BLaER1 treated with 17β-estradiol and CSF1 and Interleukin-3, amounts not matched to agents 10 nM and 100 nM (cell line): ENCODE measurements at regions not wholly inside any gene's neighbourhood (a gene's known extent, or its start where the extent isn't known, plus 50 kb on each side); places are given as distances from the start of the nearest gene placed in this dataset.

Experiments
- H3K27ac ChIP-seq, 11 experiments: shearing (Covaris generic); formaldehyde crosslinking; 2 replicates each; pipeline ENCODE4 v1.8.1; 2022
- H3K27me3 ChIP-seq, 11 experiments: shearing (Covaris generic); formaldehyde crosslinking; 2 replicates each; pipeline ENCODE4 v1.8.1; 2022
- H3K36me3 ChIP-seq, 11 experiments: shearing (Covaris generic); formaldehyde crosslinking; 2 replicates each; pipeline ENCODE4 v1.8.1; 2022
- H3K4me1 ChIP-seq, 10 experiments: shearing (Covaris generic); formaldehyde crosslinking; 2 replicates each; pipeline ENCODE4 v1.8.1; 2022
- H3K4me2 ChIP-seq, 11 experiments: shearing (Covaris generic); formaldehyde crosslinking; 2 replicates each; pipeline ENCODE4 v1.8.1; 2022
- H3K4me3 ChIP-seq, 10 experiments: shearing (Covaris generic); formaldehyde crosslinking; 2 replicates each; pipeline ENCODE4 v1.8.1; 2022
- H3K9ac ChIP-seq, 11 experiments: shearing (Covaris generic); formaldehyde crosslinking; 2 replicates each; pipeline ENCODE4 v1.8.1; 2022
- H3K9me3 ChIP-seq, 11 experiments: shearing (Covaris generic); formaldehyde crosslinking; replicated peaks in 1 of 11; 2 replicates each; pipeline ENCODE4 v1.8.1; 2022
- H4K20me1 ChIP-seq, 11 experiments: shearing (Covaris generic); formaldehyde crosslinking; 2 replicates each; pipeline ENCODE4 v1.8.1; 2022
- Cebpa-rat ChIP-seq, 11 experiments: shearing (Covaris generic); IDR thresholded peaks; 2 replicates each; pipeline ENCODE4 v1.8.1; 2022

GRCh38 chr15:46041905-46042304 lies 407.1 kb downstream of the SQOR start:
- Histone ChIP-seq H3K36me3 (no peaks in the 10 kb centered on the region), H3K4me2 (no peak overlapping the region), H3K27ac (no peak overlapping the region), H3K4me1 (no peaks in the 10 kb centered on the region), H4K20me1 (no peaks in the 10 kb centered on the region), H3K9me3 (peaks cover 0 to 60% (median 44%) of the 10 kb centered on the region in 11 experiments; a peak in 18 of 22 replicates), H3K4me3 (no peak overlapping the region), H3K9ac (no peak overlapping the region), H3K27me3 (no peaks in the 10 kb centered on the region)
- TF ChIP-seq Cebpa-rat (IDR thresholded peaks at IDR 0.05), result no peak

- Histone ChIP-seq H3K4me3 (peak overlapping the region in 2 of 10 experiments; percentile 1 to 10; a peak in 3 of 20 replicates), H3K9me3 (peaks cover 11 to 76% (median 61%) of the 10 kb centered on the region in 11 experiments; a peak in 20 of 22 replicates), H3K36me3 (peaks cover 0 to 6% (median 0%) of the 10 kb centered on the region in 11 experiments; a peak in 3 of 22 replicates), H3K4me1 (peaks cover 0 to 63% (median 46%) of the 10 kb centered on the region in 10 experiments; a peak in 17 of 20 replicates), H4K20me1 (no peaks in the 10 kb centered on the region), H3K27ac (no peak overlapping the region), H3K4me2 (peak overlapping the region in 4 of 11 experiments; percentile 14 to 82 (median 18); a peak in 6 of 22 replicates), H3K27me3 (no peaks in the 10 kb centered on the region), H3K9ac (no peak overlapping the region)
- TF ChIP-seq Cebpa-rat (IDR thresholded peaks at IDR 0.05), result no peak
These were observed 425.2 kb downstream of the SQOR start for GRCh38 chr15:46059921-46060594.

DNA sequence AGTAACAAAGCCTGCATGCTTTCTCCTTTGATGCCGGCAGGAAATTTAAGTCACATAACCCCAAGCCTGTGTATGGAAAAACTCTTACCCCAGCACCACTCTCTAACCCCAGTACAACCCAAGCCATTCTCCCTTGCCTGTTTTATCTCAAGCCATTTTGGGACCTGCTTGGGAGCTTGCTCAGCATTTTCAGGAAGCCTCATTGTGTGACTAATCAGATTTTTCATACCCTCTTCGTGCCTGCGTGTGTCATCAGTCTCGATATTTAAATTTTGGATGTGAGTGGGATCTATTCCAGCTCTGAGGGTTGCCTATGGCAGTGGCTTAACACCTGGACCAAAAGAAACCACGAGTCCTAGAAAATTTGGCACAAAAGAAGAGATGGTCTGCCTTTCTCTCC lies 426.2 kb downstream of the SQOR start:
- Histone ChIP-seq H3K4me3 (peak overlapping the region in 1 of 10 experiments; percentile 5; a peak in 2 of 20 replicates), H4K20me1 (no peaks in the 10 kb centered on the region), H3K36me3 (peaks cover 0 to 6% (median 0%) of the 10 kb centered on the region in 11 experiments; a peak in 3 of 22 replicates), H3K27ac (no peak overlapping the region), H3K4me2 (peak overlapping the region in 6 of 11 experiments; percentile 10 to 82 (median 30); a peak in 9 of 22 replicates), H3K9ac (no peak overlapping the region), H3K9me3 (peaks cover 11 to 74% (median 58%) of the 10 kb centered on the region in 11 experiments; a peak in 20 of 22 replicates), H3K4me1 (peaks cover 0 to 60% (median 46%) of the 10 kb centered on the region in 10 experiments; a peak in 17 of 20 replicates), H3K27me3 (no peaks in the 10 kb centered on the region)
- TF ChIP-seq Cebpa-rat (IDR thresholded peaks at IDR 0.05), result no peak

- H3K36me3 ChIP-seq, result no peaks in the 10 kb centered on the region
- no peak overlapping the region for H3K27ac ChIP-seq
- no peak overlapping the region for H3K4me2 ChIP-seq
- no peaks in the 10 kb centered on the region for H3K4me1 ChIP-seq
- H3K9me3 ChIP-seq, result peaks cover 0 to 4% (median 0%) of the 10 kb centered on the region in 11 experiments; a peak in 2 of 22 replicates
- H3K4me3 ChIP-seq, result no peak overlapping the region
- H3K27me3 ChIP-seq, result no peaks in the 10 kb centered on the region
- no peak overlapping the region for H3K9ac ChIP-seq
- TF ChIP-seq Cebpa-rat (IDR thresholded peaks at IDR 0.05), result no peak
- no peaks in the 10 kb centered on the region for H4K20me1 ChIP-seq
These were observed 442.4 kb downstream of the SQOR start for GRCh38 chr15:46077220-46077619.

- Histone ChIP-seq H3K27me3 (no peaks in the 10 kb centered on the region), H4K20me1 (no peaks in the 10 kb centered on the region), H3K4me3 (no peak overlapping the region), H3K9ac (no peak overlapping the region), H3K9me3 (no peaks in the 10 kb centered on the region), H3K4me1 (no peaks in the 10 kb centered on the region), H3K4me2 (no peak overlapping the region), H3K27ac (no peak overlapping the region), H3K36me3 (no peaks in the 10 kb centered on the region)
- no peak for TF ChIP-seq Cebpa-rat (IDR thresholded peaks at IDR 0.05)
These were observed 444.2 kb downstream of the SQOR start for GRCh38 chr15:46079046-46079445.

DNA sequence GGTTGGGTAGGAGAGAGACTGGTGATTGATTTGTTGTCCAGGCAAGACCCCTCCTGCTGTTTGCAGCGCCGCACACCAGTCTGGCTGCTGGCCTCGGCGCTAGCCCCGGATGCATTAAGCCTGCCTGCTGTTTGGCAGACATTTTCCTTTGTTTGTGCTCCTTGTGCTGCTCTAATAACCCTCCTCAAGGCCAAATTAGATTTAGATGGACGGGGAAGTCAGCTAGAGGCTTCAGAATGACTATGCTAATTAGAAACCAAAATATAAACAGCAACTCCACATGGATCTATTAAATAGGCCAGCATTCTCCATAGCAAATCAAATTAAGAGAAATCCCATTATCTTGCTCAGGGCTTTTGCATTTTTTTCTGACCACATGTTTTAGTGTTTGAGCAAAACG lies 445.2 kb downstream of the SQOR start:
- Histone ChIP-seq H3K9me3 (no peaks in the 10 kb centered on the region), H3K9ac (no peak overlapping the region), H3K4me2 (no peak overlapping the region), H3K36me3 (no peaks in the 10 kb centered on the region), H3K27ac (no peak overlapping the region), H3K4me1 (no peaks in the 10 kb centered on the region), H4K20me1 (no peaks in the 10 kb centered on the region), H3K27me3 (no peaks in the 10 kb centered on the region), H3K4me3 (no peak overlapping the region)
- no peak for TF ChIP-seq Cebpa-rat (IDR thresholded peaks at IDR 0.05)

DNA sequence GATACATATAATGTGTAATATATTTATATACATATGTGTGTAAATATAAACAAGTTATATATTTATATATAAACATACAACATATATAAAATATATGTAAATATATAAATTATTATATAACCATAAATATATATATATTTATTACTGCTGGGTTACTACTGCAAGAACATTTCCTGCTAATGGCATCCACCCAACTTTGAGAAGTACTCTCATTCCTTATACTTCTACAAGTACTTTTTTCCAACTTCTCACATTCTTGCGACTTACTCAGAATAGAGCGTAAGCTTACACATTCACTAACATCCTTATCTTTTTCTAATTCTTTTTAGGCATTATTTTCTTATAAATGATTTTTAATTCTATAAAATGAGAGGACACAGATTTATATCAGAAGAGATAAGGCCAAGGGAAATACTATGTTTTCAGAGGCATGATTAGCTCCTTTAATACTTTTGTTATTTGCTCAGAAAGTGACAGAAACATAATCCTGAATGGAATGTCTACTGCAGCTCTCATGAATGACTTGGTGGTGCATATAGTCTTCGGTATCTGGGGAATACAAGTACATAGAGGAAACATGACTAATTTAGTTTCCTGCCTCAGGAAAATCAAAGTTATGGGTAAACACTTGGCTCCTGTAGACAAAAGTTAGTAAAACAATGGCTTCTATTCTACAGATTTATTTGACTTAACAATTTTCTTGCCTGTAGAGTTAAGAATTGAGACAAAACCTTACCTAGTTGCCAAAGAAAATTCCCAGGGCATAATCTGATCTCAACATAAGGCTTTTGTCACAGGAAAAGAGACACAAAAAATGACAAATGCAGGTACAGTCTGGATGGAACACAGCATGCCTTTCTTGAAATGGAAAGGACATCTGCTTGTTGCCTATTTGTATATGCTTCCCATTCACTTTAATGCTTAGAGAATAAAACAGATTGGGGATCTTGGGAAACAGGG lies 453.9 kb downstream of the SQOR start:
- H4K20me1 ChIP-seq, result no peaks in the 10 kb centered on the region
- no peak for TF ChIP-seq Cebpa-rat (IDR thresholded peaks at IDR 0.05)
- H3K9ac ChIP-seq, result no peak overlapping the region
- H3K9me3 ChIP-seq, result peaks cover 0 to 11% (median 0%) of the 10 kb centered on the region in 11 experiments; a peak in 4 of 22 replicates
- H3K4me3 ChIP-seq, result no peak overlapping the region
- peak overlapping the region in 7 of 11 experiments; percentile 22 to 40 (median 29); a peak in 11 of 22 replicates for H3K4me2 ChIP-seq
- no peak overlapping the region for H3K27ac ChIP-seq
- H3K27me3 ChIP-seq, result no peaks in the 10 kb centered on the region
- peaks cover 0 to 12% (median 7%) of the 10 kb centered on the region in 10 experiments; a peak in 11 of 20 replicates for H3K4me1 ChIP-seq
- no peaks in the 10 kb centered on the region for H3K36me3 ChIP-seq

- no peak overlapping the region for H3K27ac ChIP-seq
- no peaks in the 10 kb centered on the region for H3K27me3 ChIP-seq
- no peak overlapping the region for H3K4me3 ChIP-seq
- no peaks in the 10 kb centered on the region for H4K20me1 ChIP-seq
- peak overlapping the region in 6 of 11 experiments; percentile 25 to 40 (median 31); a peak in 8 of 22 replicates for H3K4me2 ChIP-seq
- H3K4me1 ChIP-seq, result peaks cover 0 to 12% (median 7%) of the 10 kb centered on the region in 10 experiments; a peak in 11 of 20 replicates
- H3K9ac ChIP-seq, result no peak overlapping the region
- TF ChIP-seq Cebpa-rat (IDR thresholded peaks at IDR 0.05), result no peak
- no peaks in the 10 kb centered on the region for H3K36me3 ChIP-seq
- H3K9me3 ChIP-seq, result peaks cover 0 to 11% (median 0%) of the 10 kb centered on the region in 11 experiments; a peak in 4 of 22 replicates
These were observed 454.7 kb downstream of the SQOR start for GRCh38 chr15:46089467-46089935.
